ENCODE measurements at regions not wholly inside any gene's neighbourhood (a gene's known extent, or its start where the extent isn't known, plus 50 kb on each side); places are given as distances from the start of the nearest gene placed in this dataset.
"Not testable (repeated sequence)": the region's sequence is repeated elsewhere in the genome, so short reads cannot be mapped to it uniquely, and the experiment has no call there.

- no peak for DNase-seq
These were observed 80.0 kb upstream of the SLC66A3 start for GRCh38 chr2:11075221-11075620.

GRCh38 chr2:11077411-11077810, 77.9 kb upstream of the SLC66A3 start:
- DNase-seq, result no peak

- DNase-seq, result no peak
These were observed 76.0 kb upstream of the SLC66A3 start for GRCh38 chr2:11079136-11079824.

- no peak for DNase-seq
These were observed 74.8 kb upstream of the SLC66A3 start for GRCh38 chr2:11080253-11081115.

- DNase-seq, result no peak
These were observed 72.4 kb upstream of the SLC66A3 start for GRCh38 chr2:11082880-11083279.

GRCh38 chr2:11088821-11089220, 66.4 kb upstream of the SLC66A3 start:
- not testable (repeated sequence) for DNase-seq

- DNase-seq, result no peak
These were observed 65.1 kb upstream of the SLC66A3 start for GRCh38 chr2:11090187-11090586.

GRCh38 chr2:11092701-11093335, 62.4 kb upstream of the SLC66A3 start:
- no peak for DNase-seq

- no peak for DNase-seq
These were observed 61.8 kb upstream of the SLC66A3 start for GRCh38 chr2:11093467-11093866.

- DNase-seq, result no peak
These were observed 61.1 kb upstream of the SLC66A3 start for GRCh38 chr2:11094021-11094810.

GRCh38 chr2:11096591-11096990, 58.7 kb upstream of the SLC66A3 start:
- DNase-seq, result no peak

- DNase-seq, result no peak
These were observed 58.1 kb upstream of the SLC66A3 start for GRCh38 chr2:11097038-11097720.

- DNase-seq, result no peak
These were observed 57.3 kb upstream of the SLC66A3 start for GRCh38 chr2:11097854-11098387.

- DNase-seq, result no peak
These were observed 55.9 kb upstream of the SLC66A3 start for GRCh38 chr2:11099122-11100065.

- no peak for DNase-seq
These were observed 55.1 kb upstream of the SLC66A3 start for GRCh38 chr2:11100130-11100529.

- DNase-seq, result no peak
These were observed 54.3 kb upstream of the SLC66A3 start for GRCh38 chr2:11100976-11101375.

GRCh38 chr2:11101430-11101829, 53.8 kb upstream of the SLC66A3 start:
- no peak for DNase-seq

- no peak for DNase-seq
These were observed 52.8 kb upstream of the SLC66A3 start for GRCh38 chr2:11102466-11102865.

GRCh38 chr2:11102956-11103860, 52.1 kb upstream of the SLC66A3 start:
- no peak for DNase-seq

Data from CD4-positive, alpha-beta T cell treated with Interferon alpha-2 for 1 hour (primary cell).